Stimulated activated memory B cell treated with anti-CD40 and anti-IgM and Interleukin-4, amounts not matched to agents 10 μg/mL and 1 μg/mL and 100 μg/mL, for 72 hours (primary cell): ENCODE measurements at regions not wholly inside any gene's neighbourhood (a gene's known extent, or its start where the extent isn't known, plus 50 kb on each side); places are given as distances from the start of the nearest gene placed in this dataset.

Source experiments
- ATAC-seq: fragments of 150-1000 bp; cut with Tn5 transposase; 2 replicates; pipeline ENCODE4 v1.10.0; 2021
- H3K27ac Mint-ChIP-seq: one replicate; pipeline ENCODE4 v1.8.0; 2022; ENCODE audit warnings: mild to moderate bottlenecking, mixed read lengths
- H3K27me3 Mint-ChIP-seq: one replicate; pipeline ENCODE4 v1.8.0; 2022; ENCODE audit warnings: mixed read lengths
- H3K36me3 Mint-ChIP-seq: one replicate; pipeline ENCODE4 v1.8.0; 2022; ENCODE audit warnings: mixed read lengths
- H3K4me1 Mint-ChIP-seq: one replicate; pipeline ENCODE4 v1.8.0; 2022; ENCODE audit warnings: mixed read lengths
- H3K4me3 Mint-ChIP-seq: one replicate; pipeline ENCODE4 v1.8.0; 2022; ENCODE audit warnings: mild to moderate bottlenecking, moderate library complexity, mixed read lengths
- H3K9me3 Mint-ChIP-seq: one replicate; pipeline ENCODE4 v1.8.0; 2022; ENCODE audit warnings: mixed read lengths

DNA sequence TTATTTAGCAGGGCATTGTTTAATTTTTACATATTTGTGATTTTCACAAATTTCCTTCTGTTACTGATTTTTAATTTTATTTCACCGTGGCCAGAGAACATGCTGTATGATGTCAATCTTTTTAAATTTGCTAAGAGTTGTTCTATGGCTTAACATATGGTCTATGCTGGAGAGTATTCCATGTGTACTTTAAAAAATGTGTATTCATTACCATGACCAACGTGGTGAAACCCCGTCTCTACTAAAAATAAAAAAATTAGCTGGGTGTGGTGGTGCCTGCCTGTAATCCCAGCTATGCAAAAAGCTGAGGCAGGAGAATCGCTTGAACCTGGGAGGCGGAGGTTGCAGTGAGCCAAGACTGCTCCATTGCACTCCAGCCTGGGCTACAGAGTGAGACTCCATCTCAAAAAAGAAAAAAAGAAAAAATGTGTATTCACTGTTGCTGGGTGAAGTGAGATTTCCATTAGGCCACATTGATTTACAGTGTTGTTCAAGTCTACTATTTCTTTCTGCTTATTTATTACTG is 258.2 kb downstream of the EDEM1 start:
- H3K9me3 Mint-ChIP-seq, result peaks cover 2% of the 10 kb centered on the region
- peaks cover 9% of the 10 kb centered on the region for H3K27me3 Mint-ChIP-seq
- H3K27ac Mint-ChIP-seq, result no peak overlapping the region
- no peak overlapping the region for H3K4me3 Mint-ChIP-seq
- ATAC-seq, result no peak
- H3K4me1 Mint-ChIP-seq, result no peaks in the 10 kb centered on the region
- H3K36me3 Mint-ChIP-seq, result no peaks in the 10 kb centered on the region

DNA sequence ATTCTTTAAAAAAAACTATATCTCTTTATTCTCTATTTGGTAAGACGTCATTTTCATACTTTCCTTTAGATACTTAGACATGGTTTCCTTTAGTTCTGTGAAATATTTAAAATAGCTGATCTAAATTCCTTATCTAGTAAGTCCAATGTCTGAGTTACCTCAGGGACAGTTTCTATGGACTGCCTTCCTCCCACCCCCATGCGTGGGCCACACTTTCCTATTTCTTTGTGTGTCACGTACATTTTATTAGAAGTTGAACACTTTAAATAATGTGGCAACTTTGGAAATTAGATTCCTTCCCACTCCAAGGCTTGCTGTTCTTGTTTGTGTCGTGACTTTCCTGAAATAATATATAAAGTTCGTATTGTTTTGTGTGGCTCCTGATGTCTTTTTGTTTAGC is 260.7 kb downstream of the EDEM1 start:
- Mint-ChIP-seq H3K9me3 (peaks cover 2% of the 10 kb centered on the region), H3K4me1 (no peaks in the 10 kb centered on the region), H3K4me3 (no peak overlapping the region), H3K27me3 (peaks cover 9% of the 10 kb centered on the region), H3K36me3 (no peaks in the 10 kb centered on the region), H3K27ac (no peak overlapping the region)
- ATAC-seq, result no peak

DNA sequence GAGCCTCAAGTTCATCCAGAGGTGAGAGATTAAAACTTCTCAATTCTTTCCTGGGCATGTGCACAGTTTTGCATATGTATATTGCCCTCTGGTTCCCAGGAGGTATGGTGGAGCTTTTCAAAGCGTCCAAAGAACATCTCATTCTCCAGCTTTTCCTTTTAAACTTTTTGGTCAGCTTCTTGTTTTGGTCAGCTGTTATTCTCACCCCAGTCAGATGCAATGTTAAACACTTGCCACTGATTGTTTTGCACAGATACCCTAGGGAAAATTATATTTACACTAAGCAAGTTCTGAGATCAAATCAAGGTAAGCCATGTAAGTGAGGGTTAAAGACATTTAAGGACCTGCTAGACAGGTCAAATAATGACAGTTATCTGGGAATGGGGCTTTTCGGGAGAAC is 261.3 kb downstream of the EDEM1 start:
- Mint-ChIP-seq H3K4me1 (no peaks in the 10 kb centered on the region), H3K4me3 (no peak overlapping the region), H3K9me3 (peaks cover 2% of the 10 kb centered on the region), H3K36me3 (no peaks in the 10 kb centered on the region), H3K27ac (no peak overlapping the region), H3K27me3 (peaks cover 9% of the 10 kb centered on the region)
- ATAC-seq, result no peak

DNA sequence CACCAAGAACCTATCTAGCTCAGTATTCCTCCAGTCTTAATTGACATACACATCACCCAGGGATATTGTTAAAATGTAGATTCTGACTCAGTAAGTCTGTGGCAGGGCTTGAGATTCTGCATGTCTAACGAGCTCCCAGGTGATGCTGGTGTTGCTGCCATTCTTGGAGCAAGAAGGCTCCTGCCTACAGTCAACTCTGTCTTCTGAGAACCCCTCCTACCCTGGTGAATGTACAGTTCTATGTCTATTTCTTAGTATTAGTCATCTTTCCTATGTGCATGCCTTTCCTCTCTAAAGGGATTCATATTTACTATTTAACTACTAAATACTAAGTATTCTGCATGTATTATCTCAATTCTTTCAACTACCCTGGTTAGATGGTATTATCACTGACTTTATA is 268.7 kb downstream of the EDEM1 start:
- H3K4me3 Mint-ChIP-seq, result no peak overlapping the region
- no peaks in the 10 kb centered on the region for H3K36me3 Mint-ChIP-seq
- ATAC-seq, result peak; percentile 24
- H3K4me1 Mint-ChIP-seq, result no peaks in the 10 kb centered on the region
- H3K27ac Mint-ChIP-seq, result no peak overlapping the region
- peaks cover 8% of the 10 kb centered on the region for H3K27me3 Mint-ChIP-seq
- no peaks in the 10 kb centered on the region for H3K9me3 Mint-ChIP-seq

DNA sequence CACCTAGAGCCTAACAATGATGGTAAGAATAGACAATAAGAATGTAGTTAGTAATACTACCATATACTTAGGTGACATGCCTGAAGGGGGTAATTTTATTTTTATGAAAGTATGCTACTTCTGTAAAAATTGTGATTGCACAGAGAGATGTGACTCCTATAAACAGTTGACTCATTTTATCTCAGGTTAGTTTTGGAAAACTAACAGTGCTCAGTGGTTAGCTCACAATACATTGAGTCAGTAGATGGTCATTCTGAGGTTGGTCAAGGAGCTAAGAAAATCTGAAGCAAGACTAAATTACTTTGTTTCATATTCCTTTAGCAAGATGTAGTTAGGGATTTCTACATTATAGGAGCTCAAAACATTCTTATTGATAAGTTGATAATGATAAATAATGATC is 271.0 kb downstream of the EDEM1 start:
- ATAC-seq, result no peak
- no peaks in the 10 kb centered on the region for H3K4me1 Mint-ChIP-seq
- H3K4me3 Mint-ChIP-seq, result no peak overlapping the region

DNA sequence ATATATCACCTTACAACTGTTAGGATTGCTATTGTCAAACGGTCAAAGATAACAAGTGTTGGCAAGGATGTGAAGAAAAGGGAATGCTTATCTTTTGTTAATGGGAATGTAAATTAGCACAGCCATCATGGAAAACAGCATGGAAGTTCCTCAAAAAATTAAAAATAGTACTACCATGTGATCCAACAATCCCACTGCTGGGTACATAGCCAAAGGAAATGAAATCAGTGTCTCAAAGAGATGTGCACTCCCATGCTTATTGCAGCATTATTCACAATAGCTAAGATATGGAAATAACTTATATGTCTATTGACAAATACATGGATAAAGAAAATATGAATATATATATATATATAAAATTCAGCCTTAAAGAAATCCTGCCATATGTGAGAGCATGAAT is 274.6 kb downstream of the EDEM1 start:
- Mint-ChIP-seq H3K4me3 (no peak overlapping the region), H3K9me3 (no peaks in the 10 kb centered on the region), H3K36me3 (no peaks in the 10 kb centered on the region), H3K4me1 (peaks cover 7% of the 10 kb centered on the region), H3K27ac (no peak overlapping the region), H3K27me3 (peaks cover 8% of the 10 kb centered on the region)
- no peak for ATAC-seq

More for the DNA sequence above, 271.0 kb downstream of the EDEM1 start:
- H3K36me3 Mint-ChIP-seq, result no peaks in the 10 kb centered on the region
- no peaks in the 10 kb centered on the region for H3K9me3 Mint-ChIP-seq
- peaks cover 8% of the 10 kb centered on the region for H3K27me3 Mint-ChIP-seq
- H3K27ac Mint-ChIP-seq, result no peak overlapping the region

DNA sequence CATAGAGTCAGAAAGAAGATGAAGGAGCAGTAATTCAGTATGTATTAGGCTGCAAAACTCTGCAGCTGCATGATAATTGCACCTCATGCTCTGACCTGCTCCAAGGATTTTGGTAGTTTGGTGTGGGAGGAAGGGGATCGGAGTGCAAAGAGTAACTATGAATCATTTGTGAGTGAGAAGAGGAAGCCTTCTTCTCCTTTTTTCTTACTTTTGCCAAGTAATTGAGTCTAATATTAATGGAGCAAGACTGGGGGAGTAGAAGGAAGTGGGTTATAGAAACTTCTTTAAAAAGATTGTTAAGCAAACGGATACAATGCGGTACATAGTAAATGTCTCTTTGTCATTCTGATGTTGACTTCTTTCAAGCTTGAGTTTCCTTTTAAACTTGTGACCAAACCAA is 276.5 kb downstream of the EDEM1 start:
- Mint-ChIP-seq H3K4me1 (peaks cover 7% of the 10 kb centered on the region), H3K9me3 (no peaks in the 10 kb centered on the region), H3K27me3 (peaks cover 8% of the 10 kb centered on the region), H3K4me3 (no peak overlapping the region), H3K36me3 (no peaks in the 10 kb centered on the region), H3K27ac (no peak overlapping the region)
- ATAC-seq, result no peak

DNA sequence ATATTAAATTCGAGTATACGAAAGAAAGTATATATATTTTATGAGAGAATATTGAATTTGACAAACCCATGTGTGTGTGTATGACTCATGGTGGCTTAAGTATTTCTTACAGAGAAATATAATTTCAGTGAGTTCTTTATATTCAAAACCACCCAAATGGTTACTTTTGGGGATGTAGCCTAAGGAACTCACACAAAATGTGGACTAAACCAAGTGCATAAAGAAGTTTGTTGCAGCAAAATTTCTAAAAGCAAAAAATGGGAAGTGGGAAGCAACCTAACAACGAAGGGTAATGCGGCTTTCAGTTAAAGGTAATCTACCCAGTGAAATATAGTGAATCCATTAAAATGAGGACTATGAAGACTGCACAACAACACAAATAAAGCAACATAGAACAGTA is 277.1 kb downstream of the EDEM1 start:
- no peak overlapping the region for H3K27ac Mint-ChIP-seq
- H3K4me1 Mint-ChIP-seq, result peaks cover 7% of the 10 kb centered on the region
- no peak overlapping the region for H3K4me3 Mint-ChIP-seq
- H3K36me3 Mint-ChIP-seq, result no peaks in the 10 kb centered on the region
- no peaks in the 10 kb centered on the region for H3K9me3 Mint-ChIP-seq
- peaks cover 8% of the 10 kb centered on the region for H3K27me3 Mint-ChIP-seq
- ATAC-seq, result no peak

DNA sequence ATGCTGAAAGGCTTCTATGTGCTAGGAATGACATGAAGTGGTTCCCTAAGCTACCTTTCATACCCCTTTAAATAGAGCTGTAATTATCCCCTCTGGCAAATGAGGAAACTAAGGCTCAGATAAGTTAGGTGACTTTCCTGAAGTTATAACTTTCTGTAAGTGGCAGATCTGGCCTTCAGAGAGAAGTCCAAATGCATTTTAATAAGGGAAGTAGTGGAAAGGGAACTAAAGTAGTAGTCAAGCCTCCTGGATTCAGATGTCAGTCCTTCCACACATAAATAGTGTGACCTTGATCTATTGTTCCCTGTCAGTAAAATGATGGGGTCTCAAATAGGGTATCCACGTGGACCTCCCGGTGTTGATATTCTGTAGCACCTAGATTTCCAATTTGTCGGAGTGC is 277.7 kb downstream of the EDEM1 start:
- H3K4me3 Mint-ChIP-seq, result no peak overlapping the region
- no peak for ATAC-seq
- no peaks in the 10 kb centered on the region for H3K9me3 Mint-ChIP-seq
- peaks cover 7% of the 10 kb centered on the region for H3K4me1 Mint-ChIP-seq
- no peak overlapping the region for H3K27ac Mint-ChIP-seq
- H3K27me3 Mint-ChIP-seq, result peaks cover 8% of the 10 kb centered on the region
- H3K36me3 Mint-ChIP-seq, result no peaks in the 10 kb centered on the region

DNA sequence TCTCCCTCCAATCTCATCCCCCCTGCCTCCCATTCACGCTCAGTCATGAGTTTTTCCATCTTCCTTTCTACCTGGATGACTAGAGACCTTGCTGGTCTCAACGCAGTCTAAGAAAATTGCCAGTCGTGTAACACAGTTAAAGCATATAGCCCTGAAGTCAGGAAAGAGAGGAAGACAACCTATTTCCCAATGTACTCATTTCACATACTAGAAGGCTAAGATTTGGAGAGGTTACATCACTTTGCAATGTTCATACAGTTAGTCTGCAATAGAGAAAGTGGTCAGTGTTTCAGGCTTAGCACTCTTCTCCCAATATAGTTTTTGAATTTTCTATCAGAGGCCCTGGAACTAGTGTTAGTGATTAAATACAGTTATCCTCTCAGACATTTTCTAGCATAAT is 278.6 kb downstream of the EDEM1 start:
- no peak for ATAC-seq
- Mint-ChIP-seq H3K27me3 (peaks cover 1% of the 10 kb centered on the region), H3K4me3 (no peak overlapping the region), H3K4me1 (peaks cover 7% of the 10 kb centered on the region), H3K36me3 (no peaks in the 10 kb centered on the region), H3K9me3 (no peaks in the 10 kb centered on the region), H3K27ac (no peak overlapping the region)

DNA sequence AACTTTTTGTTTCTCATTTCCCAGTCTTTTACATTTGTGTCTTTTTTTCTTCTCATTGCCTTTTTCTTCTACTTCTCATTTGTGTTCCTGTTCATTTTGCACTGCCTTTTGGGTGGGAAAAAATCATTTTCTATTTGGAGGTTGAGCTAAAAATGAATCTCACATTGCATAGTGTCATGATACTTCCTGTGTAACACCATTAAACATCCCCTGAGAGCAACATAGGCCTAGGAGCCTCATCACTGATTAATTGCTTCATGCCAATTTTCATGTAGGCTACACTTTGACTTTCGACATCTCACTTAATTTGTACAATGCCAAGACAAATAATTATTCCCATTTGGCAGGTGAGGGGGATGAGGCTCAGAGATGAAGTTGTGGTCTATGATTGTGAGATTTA is 279.2 kb downstream of the EDEM1 start:
- H3K27me3 Mint-ChIP-seq, result no peaks in the 10 kb centered on the region
- H3K9me3 Mint-ChIP-seq, result no peaks in the 10 kb centered on the region
- ATAC-seq, result no peak
- H3K4me1 Mint-ChIP-seq, result peaks cover 7% of the 10 kb centered on the region
- H3K4me3 Mint-ChIP-seq, result no peak overlapping the region
- H3K27ac Mint-ChIP-seq, result no peak overlapping the region
- no peaks in the 10 kb centered on the region for H3K36me3 Mint-ChIP-seq

DNA sequence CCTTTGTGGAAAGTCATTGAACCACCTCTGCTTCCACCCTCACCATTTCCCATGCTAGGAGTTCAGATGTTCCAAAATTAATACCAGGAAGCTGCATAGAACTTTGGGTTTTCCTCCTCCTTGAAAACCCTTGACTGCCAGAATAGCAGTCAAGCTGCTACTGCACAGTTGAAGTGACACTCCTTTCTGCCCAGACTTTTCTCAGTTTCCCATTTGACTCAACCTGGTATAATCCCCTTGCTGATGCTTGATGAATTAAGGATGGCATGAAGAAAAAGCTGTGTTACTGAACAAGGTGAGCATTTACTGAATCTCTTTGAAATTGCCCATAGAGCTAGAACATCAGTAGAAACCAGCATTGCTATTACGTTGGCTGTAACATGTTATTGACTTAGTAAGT is 286.0 kb downstream of the EDEM1 start:
- Mint-ChIP-seq H3K4me1 (no peaks in the 10 kb centered on the region), H3K27me3 (peaks cover 9% of the 10 kb centered on the region), H3K4me3 (no peak overlapping the region), H3K27ac (no peak overlapping the region), H3K36me3 (no peaks in the 10 kb centered on the region), H3K9me3 (no peaks in the 10 kb centered on the region)
- ATAC-seq, result no peak

DNA sequence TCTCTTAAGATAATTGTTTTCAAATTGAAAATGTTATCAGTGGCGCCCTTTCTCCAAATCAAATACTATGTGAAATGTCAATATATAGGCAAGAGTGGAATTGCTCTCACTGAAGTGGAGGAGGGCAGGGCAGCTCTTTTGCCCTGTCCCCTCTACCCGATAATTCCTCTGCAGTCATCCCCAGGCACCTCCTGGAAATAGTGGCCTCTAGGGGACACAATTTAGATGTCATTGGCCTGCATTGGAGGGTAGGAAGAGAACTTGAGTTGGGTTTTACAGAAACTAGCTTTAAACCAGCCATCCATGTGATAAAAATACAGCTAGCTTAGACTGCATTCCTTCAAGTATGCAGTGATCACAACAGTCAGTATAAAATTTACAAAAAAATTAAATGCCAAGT is 288.9 kb downstream of the EDEM1 start:
- no peaks in the 10 kb centered on the region for H3K9me3 Mint-ChIP-seq
- H3K27ac Mint-ChIP-seq, result no peak overlapping the region
- peaks cover 9% of the 10 kb centered on the region for H3K27me3 Mint-ChIP-seq
- no peaks in the 10 kb centered on the region for H3K4me1 Mint-ChIP-seq
- H3K4me3 Mint-ChIP-seq, result no peak overlapping the region
- no peaks in the 10 kb centered on the region for H3K36me3 Mint-ChIP-seq
- ATAC-seq, result no peak

DNA sequence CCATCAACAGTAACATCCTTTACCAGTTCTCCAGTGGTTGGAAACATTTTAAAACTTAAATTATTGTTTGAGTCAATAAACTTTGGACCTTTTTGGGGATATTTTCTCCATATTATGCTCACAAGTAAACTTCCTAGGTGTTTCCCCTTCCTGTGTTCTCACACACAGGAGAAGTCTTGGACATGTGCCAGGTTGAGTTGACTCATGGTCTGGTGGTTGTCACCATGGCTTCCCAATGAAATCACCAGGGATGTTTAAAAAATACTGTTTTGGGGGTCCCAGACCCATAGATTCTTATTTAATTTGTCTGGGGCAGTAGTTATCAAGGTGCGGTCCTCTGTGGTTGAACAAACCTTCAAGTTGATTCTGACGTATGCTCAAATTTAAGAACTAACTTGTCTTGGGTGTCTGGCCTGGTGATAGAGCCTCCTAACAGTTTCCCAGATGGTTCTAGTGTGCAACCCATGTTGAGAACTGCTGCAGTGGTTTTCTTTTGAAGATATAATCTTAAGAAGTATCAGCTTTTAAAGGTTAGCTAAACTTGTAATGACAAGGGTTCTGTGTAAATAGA is 291.8 kb downstream of the EDEM1 start:
- Mint-ChIP-seq H3K27ac (no peak overlapping the region), H3K27me3 (peaks cover 9% of the 10 kb centered on the region), H3K4me3 (no peak overlapping the region), H3K36me3 (no peaks in the 10 kb centered on the region), H3K4me1 (no peaks in the 10 kb centered on the region), H3K9me3 (no peaks in the 10 kb centered on the region)
- no peak for ATAC-seq

DNA sequence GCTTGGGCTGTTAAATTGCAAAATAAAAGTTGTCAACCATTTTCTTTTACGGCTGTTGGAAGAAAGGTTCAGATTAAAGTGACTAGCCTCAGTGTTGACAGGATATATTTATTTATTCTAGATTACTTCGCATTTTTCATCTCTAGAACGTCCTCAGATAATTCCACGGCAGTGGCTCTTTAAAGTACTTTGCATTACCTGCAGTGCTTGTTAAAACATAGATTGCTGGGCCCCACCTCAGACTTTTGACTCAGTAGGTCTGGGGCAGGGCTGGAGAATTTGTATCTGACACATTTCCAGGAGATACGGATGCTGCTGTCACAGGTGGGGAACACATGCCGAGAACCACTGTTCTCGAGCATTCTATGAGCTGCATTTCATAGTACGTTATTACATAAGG is 292.7 kb downstream of the EDEM1 start:
- no peaks in the 10 kb centered on the region for H3K9me3 Mint-ChIP-seq
- H3K36me3 Mint-ChIP-seq, result no peaks in the 10 kb centered on the region
- no peak for ATAC-seq

DNA sequence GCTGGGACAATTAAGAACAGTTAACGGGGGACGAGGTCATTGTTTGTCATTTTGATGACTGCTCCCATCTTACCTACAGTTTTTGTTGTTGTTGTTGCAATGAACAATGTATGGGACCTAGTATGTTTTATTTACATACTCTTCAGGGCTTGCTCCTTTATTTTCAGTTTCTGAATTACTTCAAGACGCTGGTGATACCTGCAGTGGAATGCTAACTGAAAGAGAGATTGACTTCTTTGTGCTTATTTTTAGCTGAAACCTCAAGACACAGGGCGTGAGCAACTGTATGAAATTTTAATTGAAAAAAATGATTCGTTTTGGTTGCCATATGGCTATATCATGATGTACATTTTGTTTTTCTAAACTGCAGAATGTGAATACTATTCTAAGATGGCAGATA is 297.9 kb downstream of the EDEM1 start:
- no peak for ATAC-seq
- H3K4me3 Mint-ChIP-seq, result no peak overlapping the region
- no peak overlapping the region for H3K27ac Mint-ChIP-seq
- no peaks in the 10 kb centered on the region for H3K36me3 Mint-ChIP-seq
- peaks cover 2% of the 10 kb centered on the region for H3K27me3 Mint-ChIP-seq
- no peaks in the 10 kb centered on the region for H3K9me3 Mint-ChIP-seq
- H3K4me1 Mint-ChIP-seq, result no peaks in the 10 kb centered on the region

More for the DNA sequence above, 292.7 kb downstream of the EDEM1 start:
- Mint-ChIP-seq H3K4me1 (no peaks in the 10 kb centered on the region), H3K4me3 (no peak overlapping the region), H3K27me3 (peaks cover 2% of the 10 kb centered on the region), H3K27ac (no peak overlapping the region)

DNA sequence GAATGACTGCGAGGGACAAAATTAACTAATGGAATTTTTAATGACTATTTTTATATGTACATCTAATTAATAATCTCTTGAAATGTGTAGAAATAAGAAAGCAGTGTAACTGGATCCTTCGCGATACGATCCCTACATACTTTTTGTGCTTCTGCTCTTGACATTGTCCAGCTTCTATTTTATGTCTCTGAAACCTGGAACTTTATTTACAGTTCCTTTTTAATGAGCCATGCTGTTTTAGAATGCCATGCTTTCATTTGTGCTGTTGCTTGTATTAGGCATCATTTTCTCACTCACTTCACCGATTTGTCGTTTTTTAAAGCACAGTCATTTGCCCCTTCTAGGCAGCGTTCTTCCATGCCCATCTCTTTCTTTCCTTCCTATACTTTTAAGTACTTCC is 301.3 kb downstream of the EDEM1 start:
- Mint-ChIP-seq H3K36me3 (no peaks in the 10 kb centered on the region), H3K9me3 (no peaks in the 10 kb centered on the region), H3K4me1 (no peaks in the 10 kb centered on the region), H3K27me3 (peaks cover 19% of the 10 kb centered on the region), H3K27ac (no peak overlapping the region), H3K4me3 (no peak overlapping the region)
- ATAC-seq, result no peak
